ENCODE measurements at regions not wholly inside any gene's neighbourhood (a gene's known extent, or its start where the extent isn't known, plus 50 kb on each side); places are given as distances from the start of the nearest gene placed in this dataset.

DNA sequence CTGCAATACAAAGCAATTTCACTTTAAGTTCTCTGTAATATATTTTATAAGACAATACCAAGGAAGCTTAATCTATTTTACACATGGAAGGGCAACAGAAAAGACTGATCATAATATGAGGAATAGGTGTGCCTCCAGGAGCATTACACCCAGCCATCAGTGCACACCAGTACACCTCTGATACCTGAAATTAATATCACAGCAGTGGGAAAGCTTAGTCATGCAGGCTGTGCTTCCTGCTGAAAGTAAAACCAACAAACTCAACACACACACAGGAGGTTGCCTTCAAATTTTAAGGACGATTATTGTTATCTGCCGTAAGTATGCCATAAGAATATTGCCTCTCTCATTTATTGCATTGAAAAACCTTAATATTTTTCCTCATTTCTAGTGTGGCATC, 1119.1 kb upstream of the TENM4 start:
- intact Hi-C loops (cut with DNase I) = no loop called here
- ATAC-seq (no peak), DNase-seq (ENCODE audit: missing footprints) (no peak)

DNA sequence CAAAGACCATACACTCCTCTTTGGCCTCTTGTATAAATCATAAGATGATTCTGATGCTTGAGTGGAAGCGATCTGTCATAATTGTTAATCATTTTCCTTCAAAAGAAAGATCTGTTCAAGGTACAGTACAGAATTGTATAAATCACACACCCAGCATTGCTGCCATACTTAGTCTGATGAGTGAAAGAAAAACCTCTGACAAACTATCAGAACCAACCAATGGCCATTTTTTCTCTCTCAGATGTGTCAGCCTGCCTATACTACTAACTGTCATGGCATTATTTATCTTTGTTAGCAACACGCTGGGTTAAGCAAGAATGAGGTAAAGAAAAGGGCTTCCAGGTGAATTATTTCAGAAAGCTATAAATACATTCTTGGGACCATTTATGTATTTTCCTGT, 1112.7 kb upstream of the TENM4 start:
- DNase-seq (ENCODE audit: missing footprints) (no peak), ATAC-seq (no peak)
- intact Hi-C loops (cut with DNase I) = no loop called here

DNA sequence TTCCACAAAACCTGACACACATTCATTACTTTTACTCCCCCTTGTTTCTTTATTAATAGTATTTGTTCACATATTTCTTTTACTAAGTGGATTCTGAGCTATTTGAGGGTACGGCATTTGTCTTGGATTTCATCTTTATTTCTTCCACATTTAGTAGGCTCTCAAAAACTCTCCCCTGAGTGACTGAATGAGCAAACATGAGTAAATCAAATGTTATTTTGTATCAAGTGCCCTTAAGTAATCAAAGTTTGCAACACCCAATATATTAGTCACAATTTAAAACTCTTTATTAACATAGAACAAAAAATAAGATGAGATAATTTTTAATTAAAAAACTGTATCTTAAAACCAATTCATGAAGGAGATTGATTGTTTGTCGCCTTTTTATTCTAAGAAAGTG, 1101.9 kb upstream of the TENM4 start:
- DNase-seq (ENCODE audit: missing footprints) (no peak), ATAC-seq (no peak)

DNA sequence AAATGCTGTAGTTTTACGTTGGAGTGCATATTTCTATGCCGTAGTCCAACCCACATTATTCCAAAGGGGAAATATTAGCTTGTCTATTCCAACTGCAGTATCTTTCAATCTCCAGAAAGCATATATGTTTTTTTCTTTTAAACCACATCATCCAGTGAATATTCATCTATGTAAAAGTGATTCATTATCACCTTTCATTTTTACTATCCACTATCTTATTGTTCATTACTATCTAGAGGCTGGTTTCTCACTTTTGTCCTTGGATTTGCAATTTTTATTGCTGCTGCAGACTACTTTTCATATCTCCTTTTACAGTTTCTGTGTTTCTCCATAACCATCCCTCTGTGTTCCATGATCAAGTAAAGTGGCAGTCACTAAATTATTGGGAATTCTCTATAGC, 1097.2 kb upstream of the TENM4 start:
- no peak for ATAC-seq
- intact Hi-C loops (cut with DNase I) = no loop called here
- no peak for DNase-seq (ENCODE audit: missing footprints)

More for the DNA sequence above, 1101.9 kb upstream of the TENM4 start:
- intact Hi-C loops (cut with DNase I) = no loop called here

DNA sequence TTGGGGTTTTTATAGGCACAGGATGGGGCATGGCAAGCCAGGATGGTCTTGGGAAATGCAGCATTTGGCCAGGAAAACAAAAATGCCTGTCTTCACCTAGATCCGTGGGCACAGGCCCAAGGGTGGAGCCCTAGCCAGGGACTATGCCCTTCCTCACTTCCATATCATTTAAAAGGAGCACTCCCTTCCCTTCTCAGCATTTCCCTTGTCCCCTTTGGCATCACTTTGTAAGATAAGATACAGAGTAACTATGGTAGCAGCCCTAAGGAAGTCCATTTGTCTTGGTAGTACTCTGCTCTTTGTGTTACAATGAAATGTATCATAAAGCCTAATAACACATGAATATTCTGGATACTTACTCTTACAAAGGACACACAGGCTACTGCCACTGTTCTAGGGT, 1092.6 kb upstream of the TENM4 start:
- ATAC-seq (no peak), DNase-seq (ENCODE audit: missing footprints) (no peak)
- intact Hi-C loops (cut with DNase I) = no loop called here

DNA sequence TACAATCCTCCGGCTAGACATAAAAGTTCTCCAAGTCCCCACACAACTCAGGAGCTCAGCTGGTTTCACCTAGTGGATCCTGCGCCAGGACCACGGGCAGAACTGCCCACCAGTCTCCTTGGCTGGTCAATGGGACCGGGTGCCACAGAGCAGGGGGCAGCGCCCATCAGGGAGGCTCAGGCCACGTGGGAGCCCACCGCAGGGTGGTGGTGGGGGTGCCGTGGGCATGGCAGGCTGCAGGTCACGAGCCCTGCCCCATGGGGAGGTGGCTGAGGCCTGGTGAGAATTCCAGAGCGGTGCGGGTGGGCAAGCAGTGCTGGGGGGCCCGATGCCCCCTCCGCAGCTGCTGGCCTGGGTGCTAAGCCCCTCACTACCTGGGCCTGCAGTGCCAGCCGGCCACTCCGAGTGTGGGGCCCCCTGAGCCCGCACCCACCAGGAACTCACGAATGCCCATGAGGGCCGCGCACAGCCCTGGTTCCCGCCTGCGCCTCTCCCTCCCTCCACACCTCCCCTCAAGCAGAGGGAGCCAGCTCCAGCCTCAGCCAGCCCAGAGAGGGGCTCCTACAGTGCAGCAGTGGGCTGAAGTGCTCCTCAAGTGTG, 1091.9 kb upstream of the TENM4 start:
- DNase-seq (ENCODE audit: missing footprints) = no peak
- intact Hi-C loops (cut with DNase I) = no loop called here

DNA sequence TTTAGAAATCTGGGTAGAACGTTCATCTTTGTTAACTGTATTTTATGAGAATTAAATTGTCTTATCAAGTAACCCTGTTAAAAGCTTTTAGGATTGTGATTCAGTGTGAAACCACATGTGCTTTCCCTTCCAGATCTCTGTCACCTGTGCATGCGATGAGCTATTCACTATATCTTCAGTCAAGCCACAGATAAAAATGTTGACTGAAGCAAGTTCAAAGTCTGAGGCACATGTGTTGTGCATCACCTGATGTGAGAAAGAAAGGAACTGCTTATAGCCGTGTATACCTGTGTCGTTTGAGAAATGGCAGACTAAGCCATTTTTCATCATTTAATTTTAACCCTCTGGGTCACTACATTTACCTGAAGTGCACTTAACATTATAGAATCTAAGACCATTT, 1088.9 kb upstream of the TENM4 start:
- intact Hi-C loops (cut with DNase I) = no loop called here
- no peak for DNase-seq (ENCODE audit: missing footprints)
- no peak for ATAC-seq

More for the DNA sequence above, 1091.9 kb upstream of the TENM4 start:
- no peak for ATAC-seq

DNA sequence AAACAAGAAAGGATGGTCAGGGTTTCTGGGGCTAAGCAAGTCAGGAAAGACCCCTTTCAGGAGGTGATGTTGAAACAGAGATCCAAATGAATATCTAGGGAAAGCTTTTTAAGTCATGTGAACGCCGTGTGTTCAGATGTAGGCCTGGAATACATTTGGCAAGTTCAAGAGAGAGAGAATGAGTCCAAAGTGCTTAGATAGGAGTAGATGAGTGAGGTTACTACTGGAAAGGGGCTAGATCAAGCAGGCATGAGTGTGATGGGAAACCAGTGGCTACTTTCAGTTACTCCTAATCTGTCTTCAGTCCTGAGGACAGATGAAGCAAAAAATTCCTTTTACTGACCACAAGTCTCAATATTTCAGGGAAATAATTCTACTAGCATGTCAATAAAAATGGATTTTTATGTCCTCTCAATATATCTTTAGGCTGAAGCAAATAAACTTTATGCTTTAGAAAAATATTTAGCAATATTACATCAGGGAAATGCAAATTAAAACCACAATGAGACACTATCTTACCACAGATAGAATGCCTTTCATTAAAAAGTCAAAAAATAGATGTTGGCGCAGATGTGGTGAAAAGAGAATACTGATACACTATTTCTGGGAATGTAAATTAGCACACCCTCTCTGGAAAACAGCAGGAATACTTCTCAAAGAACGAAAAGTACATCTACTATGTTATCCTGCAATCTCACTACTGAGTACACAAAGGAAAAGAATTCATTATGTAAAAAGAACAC, 1085.0 kb upstream of the TENM4 start:
- DNase-seq (ENCODE audit: missing footprints) (no peak), ATAC-seq (no peak)
- intact Hi-C loops (cut with DNase I) = no loop called here

DNA sequence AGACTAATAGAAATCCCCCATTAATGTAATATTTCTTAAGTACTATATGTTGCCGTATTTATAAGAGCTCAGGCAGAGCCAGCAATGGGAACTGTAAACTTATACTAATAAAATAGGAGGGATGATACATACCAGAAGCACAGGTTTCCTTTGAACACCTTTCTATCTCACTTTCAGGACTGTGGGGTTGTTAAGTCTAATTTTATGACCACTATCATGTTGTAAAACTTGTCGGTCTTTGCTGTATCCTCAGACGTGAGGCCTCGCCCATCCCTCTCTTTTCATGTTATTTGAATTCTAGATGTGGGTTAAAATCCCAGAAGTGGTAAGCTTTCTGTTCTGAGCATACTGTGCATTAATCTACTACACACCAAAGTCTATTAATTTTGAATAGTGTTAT, 1083.5 kb upstream of the TENM4 start:
- ATAC-seq (no peak), DNase-seq (ENCODE audit: missing footprints) (no peak)
- intact Hi-C loops (cut with DNase I) = no loop called here

DNA sequence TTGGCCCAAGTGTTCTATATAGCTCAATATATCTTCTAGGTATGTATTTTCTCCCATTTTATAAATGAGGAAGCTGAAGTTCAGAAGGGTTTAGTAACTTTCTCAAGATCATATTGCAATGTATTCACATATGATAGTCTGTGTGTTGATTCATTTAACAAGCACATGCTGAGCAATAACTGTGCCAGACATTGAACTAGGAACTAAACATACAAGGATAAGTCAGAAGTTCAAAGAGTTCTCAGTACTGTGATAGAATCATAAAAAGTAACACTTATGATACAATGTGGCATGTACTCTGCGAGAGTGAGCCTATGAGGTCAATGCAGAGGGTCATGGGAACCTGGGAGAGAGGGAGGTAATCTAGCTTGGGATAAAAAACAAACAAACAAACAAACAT, 1082.2 kb upstream of the TENM4 start:
- DNase-seq (ENCODE audit: missing footprints) = no peak
- intact Hi-C loops (cut with DNase I) = no loop called here
- no peak for ATAC-seq

DNA sequence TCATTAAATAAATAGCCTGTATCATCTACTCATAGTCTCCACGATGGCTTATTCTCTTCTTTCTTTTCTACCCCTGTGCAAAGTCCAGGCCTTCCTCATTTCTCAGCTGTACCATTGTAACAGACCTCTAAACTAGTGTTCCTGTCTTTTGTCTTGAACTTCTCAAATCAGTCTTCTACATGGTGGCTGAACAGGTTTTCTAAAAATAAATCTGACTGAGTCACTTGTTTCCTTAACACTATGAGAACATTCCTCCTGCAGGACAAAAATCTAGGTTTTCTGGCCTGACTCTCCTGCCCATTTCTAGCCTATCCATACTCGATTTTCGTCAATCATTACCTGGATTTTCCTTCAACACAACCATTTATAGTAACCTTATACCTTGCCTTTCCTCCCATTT, 1080.8 kb upstream of the TENM4 start:
- intact Hi-C loops (cut with DNase I) = no loop called here
- no peak for DNase-seq (ENCODE audit: missing footprints)
- ATAC-seq = no peak

DNA sequence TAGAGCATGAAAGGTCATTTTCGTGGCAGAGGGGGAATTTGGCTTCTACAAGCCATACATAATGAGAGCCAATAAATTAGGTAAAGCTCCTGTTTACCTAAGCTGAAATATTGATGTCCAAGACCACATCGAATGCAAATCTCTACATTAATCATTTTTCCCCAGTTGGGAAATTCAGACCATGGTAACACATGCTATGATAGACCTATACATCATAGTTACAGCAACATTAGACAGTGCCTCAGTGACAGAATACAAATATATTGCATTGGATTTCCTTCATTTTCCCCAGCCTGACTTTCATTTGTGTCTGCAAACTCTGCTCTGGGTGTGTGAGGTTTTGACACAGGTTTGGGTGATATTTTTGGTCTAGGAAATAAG, 1079.7 kb upstream of the TENM4 start:
- no peak for ATAC-seq
- intact Hi-C loops (cut with DNase I) = no loop called here
- no peak for DNase-seq (ENCODE audit: missing footprints)

DNA sequence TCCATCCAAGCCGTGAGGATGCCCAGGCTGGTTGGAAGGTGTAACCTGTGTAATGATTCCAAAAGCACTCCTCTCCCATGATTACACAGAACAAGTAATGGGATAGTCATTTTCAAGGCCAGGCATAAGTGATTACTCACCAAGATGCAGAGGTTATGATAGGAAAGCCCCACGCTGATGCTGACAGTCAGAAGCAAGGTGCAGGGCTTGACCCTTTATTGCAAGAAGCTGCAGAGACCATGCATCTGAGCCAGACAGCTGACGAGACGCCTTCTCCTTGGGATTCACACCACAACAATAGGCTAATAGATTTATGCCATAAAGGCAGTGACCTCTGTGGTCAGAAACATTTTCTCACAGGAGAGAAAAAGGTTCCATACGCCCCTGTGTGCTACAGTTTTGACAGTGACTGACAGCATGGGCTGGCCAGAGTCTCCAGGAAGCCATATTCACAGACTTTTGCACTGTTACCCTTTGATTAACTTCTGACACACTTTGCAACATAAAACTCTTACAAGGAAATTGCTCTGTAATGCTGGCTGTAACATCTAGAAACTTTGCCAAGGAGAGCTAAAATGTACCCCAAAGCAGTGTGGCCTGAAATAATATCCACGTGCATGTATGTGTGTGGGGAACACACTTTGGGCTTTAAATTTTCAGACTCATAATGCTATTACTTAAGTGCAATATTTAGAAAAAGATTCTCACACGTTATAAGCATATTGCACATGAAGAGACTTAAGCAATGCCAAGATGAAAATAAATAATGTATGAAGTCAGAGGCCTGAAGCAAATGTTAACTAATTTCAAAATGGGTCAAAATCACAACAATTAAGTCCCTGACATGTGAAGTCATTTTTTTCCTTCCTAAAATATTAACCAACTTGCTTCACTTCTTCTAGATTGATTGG, 1079.0 kb upstream of the TENM4 start:
- ATAC-seq (no peak), DNase-seq (ENCODE audit: missing footprints) (no peak)
- intact Hi-C loops (cut with DNase I) = no loop called here

DNA sequence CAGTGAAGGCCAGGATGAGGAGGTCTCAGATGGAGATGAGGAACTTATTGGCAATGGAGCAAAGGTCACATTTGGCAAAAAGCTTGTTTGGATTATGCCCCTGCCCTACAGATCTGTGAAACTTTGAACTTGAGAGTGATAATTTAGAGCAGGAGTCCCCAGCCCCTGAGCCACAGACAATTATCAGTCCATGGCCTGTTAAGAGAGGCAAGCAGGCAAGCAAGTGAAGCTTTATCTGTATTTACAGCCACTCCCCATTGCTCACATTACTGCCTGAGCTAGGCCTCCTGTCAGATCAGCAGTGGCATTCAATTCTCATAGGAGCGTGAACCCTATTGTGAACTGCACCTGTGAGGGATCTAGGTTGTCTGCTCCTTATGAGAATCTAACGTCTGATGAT, 1076.9 kb upstream of the TENM4 start:
- DNase-seq (ENCODE audit: missing footprints) (no peak), ATAC-seq (no peak)

DNA sequence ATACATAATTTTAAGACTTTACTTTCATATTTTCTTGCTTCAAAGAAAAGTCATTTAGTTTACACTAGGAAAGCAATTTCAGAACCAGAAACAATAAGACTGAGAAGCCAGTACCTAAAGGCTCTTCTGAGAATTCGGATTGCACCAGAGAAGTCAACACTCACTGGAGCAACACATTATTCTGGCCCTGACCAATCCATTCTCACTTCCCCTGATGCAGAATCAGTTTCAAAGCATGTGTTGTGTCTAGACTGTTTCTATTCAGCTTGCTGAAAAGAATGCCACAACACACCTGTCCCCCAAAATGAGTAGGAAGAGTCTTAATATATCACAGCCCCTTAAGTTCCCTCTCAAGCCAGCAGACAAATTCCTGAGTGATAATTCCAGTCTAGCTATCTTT, 1074.3 kb upstream of the TENM4 start:
- no peak for DNase-seq (ENCODE audit: missing footprints)
- ATAC-seq = no peak
- intact Hi-C loops (cut with DNase I) = no loop called here

More for the DNA sequence above, 1076.9 kb upstream of the TENM4 start:
- intact Hi-C loops (cut with DNase I) = no loop called here

DNA sequence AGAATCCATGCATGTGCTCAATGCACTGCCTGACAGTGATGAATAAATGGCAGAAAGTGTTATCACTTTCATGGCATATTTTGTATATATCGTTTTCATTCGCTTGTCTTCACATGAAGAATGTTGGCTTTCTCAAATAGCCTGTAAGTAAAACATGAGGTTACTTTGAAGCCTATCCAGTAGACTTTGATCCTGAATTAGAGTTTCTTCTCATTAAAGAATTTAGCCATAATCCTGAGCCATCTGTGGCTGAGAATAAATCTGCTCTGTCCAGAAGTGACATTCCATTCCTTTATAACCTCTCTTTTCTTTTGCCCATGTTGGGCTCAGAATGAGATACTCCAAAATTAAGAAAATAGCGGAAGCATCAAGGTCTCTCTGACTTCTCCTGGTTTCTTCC, 1071.7 kb upstream of the TENM4 start:
- intact Hi-C loops (cut with DNase I) = no loop called here
- ATAC-seq = no peak

DNA sequence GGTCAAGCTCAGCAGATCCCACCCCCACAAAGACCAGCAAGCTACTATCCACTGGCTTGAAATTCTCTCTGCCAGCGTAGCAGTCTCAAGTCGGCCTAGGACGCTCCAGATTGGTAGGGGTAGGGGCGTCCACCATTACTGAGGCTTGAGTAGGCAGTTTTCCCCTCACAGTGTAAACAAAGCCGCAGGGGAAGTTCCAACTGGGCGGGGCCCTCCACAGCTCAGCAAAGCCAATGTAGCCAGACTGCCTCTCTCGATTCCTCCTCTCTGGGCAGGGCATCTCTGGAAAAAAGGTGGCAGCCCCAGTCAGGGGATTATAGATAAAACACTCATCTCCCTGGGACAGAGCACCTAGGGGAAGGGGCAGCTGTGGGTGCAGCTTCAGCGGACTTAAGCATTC, 1064.9 kb upstream of the TENM4 start:
- ATAC-seq (no peak), DNase-seq (ENCODE audit: missing footprints) (no peak)
- intact Hi-C loops (cut with DNase I) = no loop called here

More for the DNA sequence above, 1071.7 kb upstream of the TENM4 start:
- DNase-seq (ENCODE audit: missing footprints) = no peak

DNA sequence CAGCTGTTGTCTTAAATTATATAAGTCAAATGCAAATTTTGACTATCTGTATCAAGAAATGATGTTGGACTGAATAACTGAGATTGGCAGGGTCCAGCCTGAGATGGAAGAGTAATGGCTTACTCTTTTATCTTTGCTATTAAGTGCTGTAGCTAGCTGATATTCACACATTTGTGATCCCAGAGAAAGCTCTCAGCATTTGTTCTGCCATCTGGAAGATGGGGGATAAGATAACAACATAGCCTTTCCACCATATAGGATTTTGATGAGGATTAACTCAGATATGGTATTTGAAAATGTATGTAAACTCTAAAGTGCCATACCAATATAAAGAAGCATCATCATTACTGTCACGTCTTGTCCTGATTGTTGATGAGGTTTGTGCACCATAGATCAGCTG, 1063.2 kb upstream of the TENM4 start:
- ATAC-seq = no peak
- no peak for DNase-seq (ENCODE audit: missing footprints)
- intact Hi-C loops (cut with DNase I) = no loop called here

DNA sequence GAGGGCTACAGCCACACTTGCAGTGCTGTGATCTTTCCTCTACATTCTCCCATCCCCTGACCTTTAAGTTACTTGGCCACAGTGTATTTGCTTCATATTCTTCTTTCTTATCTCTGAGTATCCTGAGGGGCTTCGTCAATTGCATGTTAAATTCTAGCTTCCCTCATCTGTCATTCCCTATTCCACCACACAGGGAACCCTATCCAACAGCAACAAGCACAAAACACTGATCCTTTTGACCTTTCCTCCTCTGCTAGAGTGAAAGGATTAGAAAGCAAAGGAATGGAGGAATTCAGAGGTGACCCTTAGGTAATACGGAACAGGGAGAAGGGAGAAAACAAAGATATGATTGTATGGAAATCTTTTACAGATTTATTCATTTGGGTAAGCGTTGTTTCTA, 1061.7 kb upstream of the TENM4 start:
- DNase-seq (ENCODE audit: missing footprints) (no peak), ATAC-seq (no peak)
- intact Hi-C loops (cut with DNase I) = no loop called here

DNA sequence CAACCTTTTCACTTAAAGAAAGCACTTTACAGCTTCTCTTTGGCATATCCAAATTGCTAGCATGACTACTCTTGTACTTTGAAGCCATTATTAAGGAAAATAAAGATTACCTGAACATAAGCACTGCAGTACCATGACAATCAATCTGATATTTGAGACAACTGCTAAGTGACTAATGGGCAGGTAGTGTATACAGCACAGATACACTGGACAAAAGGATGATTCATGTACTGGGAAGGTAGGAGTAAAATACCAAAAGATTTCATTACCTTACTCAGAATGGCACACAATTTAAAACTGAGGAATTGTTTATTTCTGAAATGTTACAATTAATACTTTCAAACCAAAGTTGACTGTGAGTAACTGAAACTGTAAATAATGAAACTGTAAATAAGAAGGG, 1054.3 kb upstream of the TENM4 start:
- DNase-seq (ENCODE audit: missing footprints) (no peak), ATAC-seq (no peak)
- intact Hi-C loops (cut with DNase I) = no loop called here
